Mesothelial cell of epicardium (in vitro differentiated cells): ENCODE measurements at regions not wholly inside any gene's neighbourhood (a gene's known extent, or its start where the extent isn't known, plus 50 kb on each side); places are given as distances from the start of the nearest gene placed in this dataset.

Experiments
- DNase-seq, 2 experiments: peaks; one replicate each; pipeline ENCODE4 v3.0.0; 2021; ENCODE audit warnings: low spot score in 2 of 2; ENCODE audit not compliant: unreplicated experiment in 2 of 2
- H3K27ac Mint-ChIP-seq: 2 replicates; pipeline ENCODE4 v1.8.0; 2021; ENCODE audit warnings: mixed read lengths
- H3K27me3 Mint-ChIP-seq: 2 replicates; pipeline ENCODE4 v1.8.0; 2021; ENCODE audit warnings: low read depth, mixed read lengths
- H3K36me3 Mint-ChIP-seq: 2 replicates; pipeline ENCODE4 v1.8.0; 2021; ENCODE audit warnings: mixed read lengths
- H3K4me1 Mint-ChIP-seq: 2 replicates; pipeline ENCODE4 v1.8.0; 2021; ENCODE audit warnings: mixed read lengths
- H3K4me3 Mint-ChIP-seq: 2 replicates; pipeline ENCODE4 v1.8.0; 2021; ENCODE audit warnings: mild to moderate bottlenecking, moderate library complexity, mixed read lengths
- H3K9me3 Mint-ChIP-seq: 2 replicates; pipeline ENCODE4 v1.8.0; 2021; ENCODE audit warnings: mixed read lengths
- CTCF ChIP-seq: fragments of 200-600 bp; sonication (generic); IDR thresholded peaks from one replicate; pipeline ENCODE4 v1.5.0; 2021; ENCODE audit warnings: antibody characterized with exemption; ENCODE audit not compliant: unreplicated experiment

GRCh38 chr13:43981512-43982301, 102.0 kb downstream of the LACC1 start:
- no peak for DNase-seq
- H3K4me3 Mint-ChIP-seq: no peak overlapping the region
- H3K9me3 Mint-ChIP-seq: peaks cover 3% of the 10 kb centered on the region
- H3K36me3 Mint-ChIP-seq: no peaks in the 10 kb centered on the region
- peaks cover 29% of the 10 kb centered on the region for H3K4me1 Mint-ChIP-seq
- no peak overlapping the region for H3K27ac Mint-ChIP-seq
- TF ChIP-seq CTCF: no peak
- H3K27me3 Mint-ChIP-seq: peaks cover 2% of the 10 kb centered on the region

- H3K36me3 Mint-ChIP-seq: no peaks in the 10 kb centered on the region
- no peak for TF ChIP-seq CTCF
- H3K4me3 Mint-ChIP-seq: no peak overlapping the region
- no peak overlapping the region for H3K27ac Mint-ChIP-seq
- H3K4me1 Mint-ChIP-seq: peaks cover 40% of the 10 kb centered on the region
- no peaks in the 10 kb centered on the region for H3K9me3 Mint-ChIP-seq
- no peaks in the 10 kb centered on the region for H3K27me3 Mint-ChIP-seq
- DNase-seq: no peak
Measured at GRCh38 chr13:43983373-43983772, 103.7 kb downstream of the LACC1 start.

GRCh38 chr13:43984292-43984691, 104.6 kb downstream of the LACC1 start:
- DNase-seq: no peak
- Mint-ChIP-seq H3K4me3 (no peak overlapping the region), H3K9me3 (no peaks in the 10 kb centered on the region), H3K36me3 (no peaks in the 10 kb centered on the region), H3K4me1 (peaks cover 45% of the 10 kb centered on the region), H3K27me3 (no peaks in the 10 kb centered on the region), H3K27ac (no peak overlapping the region)
- no peak for TF ChIP-seq CTCF

GRCh38 chr13:43985422-43986072, 105.8 kb downstream of the LACC1 start:
- no peaks in the 10 kb centered on the region for H3K9me3 Mint-ChIP-seq
- no peak overlapping the region for H3K4me3 Mint-ChIP-seq
- no peaks in the 10 kb centered on the region for H3K27me3 Mint-ChIP-seq
- no peak for TF ChIP-seq CTCF
- H3K4me1 Mint-ChIP-seq: peaks cover 38% of the 10 kb centered on the region
- H3K27ac Mint-ChIP-seq: peak overlapping the region; percentile 33
- no peaks in the 10 kb centered on the region for H3K36me3 Mint-ChIP-seq
- no peak for DNase-seq

- no peak for DNase-seq
- H3K9me3 Mint-ChIP-seq: no peaks in the 10 kb centered on the region
- no peaks in the 10 kb centered on the region for H3K27me3 Mint-ChIP-seq
- no peaks in the 10 kb centered on the region for H3K36me3 Mint-ChIP-seq
- no peak for TF ChIP-seq CTCF
- no peak overlapping the region for H3K4me3 Mint-ChIP-seq
- H3K27ac Mint-ChIP-seq: no peak overlapping the region
- H3K4me1 Mint-ChIP-seq: peaks cover 41% of the 10 kb centered on the region
Measured at GRCh38 chr13:43986421-43986981, 106.8 kb downstream of the LACC1 start.
